DMS114 treated with DMSO at 0.1 percent for 48 hours (cell line): ENCODE measurements at regions not wholly inside any gene's neighbourhood (a gene's known extent, or its start where the extent isn't known, plus 50 kb on each side); places are given as distances from the start of the nearest gene placed in this dataset.

Experiments
- DNase-seq: peaks from one replicate; lab custom pipeline; 2025; ENCODE audit not compliant: unreplicated experiment; lab: John Stamatoyannopoulos, UW

DNA sequence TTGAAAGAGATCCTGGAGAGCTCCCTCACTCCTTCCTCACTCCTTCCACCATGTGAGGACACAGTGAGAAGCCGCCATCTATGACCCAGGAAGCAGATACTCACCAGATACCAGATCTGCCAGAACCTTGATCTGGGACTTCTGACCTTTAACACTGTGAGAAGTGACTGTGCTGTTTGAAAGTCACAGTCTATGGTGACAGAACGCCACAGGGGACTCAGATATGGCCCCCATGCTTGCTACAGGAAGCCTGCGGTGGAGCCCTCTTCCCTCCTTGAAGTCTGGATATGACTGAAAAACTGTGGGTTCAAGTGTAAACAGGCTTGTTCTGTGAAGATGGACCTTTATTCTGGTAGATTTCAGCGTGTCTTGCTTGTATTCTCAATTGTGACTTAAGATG, 297.8 kb downstream of the KLF6 start:
- no peak for DNase-seq

DNA sequence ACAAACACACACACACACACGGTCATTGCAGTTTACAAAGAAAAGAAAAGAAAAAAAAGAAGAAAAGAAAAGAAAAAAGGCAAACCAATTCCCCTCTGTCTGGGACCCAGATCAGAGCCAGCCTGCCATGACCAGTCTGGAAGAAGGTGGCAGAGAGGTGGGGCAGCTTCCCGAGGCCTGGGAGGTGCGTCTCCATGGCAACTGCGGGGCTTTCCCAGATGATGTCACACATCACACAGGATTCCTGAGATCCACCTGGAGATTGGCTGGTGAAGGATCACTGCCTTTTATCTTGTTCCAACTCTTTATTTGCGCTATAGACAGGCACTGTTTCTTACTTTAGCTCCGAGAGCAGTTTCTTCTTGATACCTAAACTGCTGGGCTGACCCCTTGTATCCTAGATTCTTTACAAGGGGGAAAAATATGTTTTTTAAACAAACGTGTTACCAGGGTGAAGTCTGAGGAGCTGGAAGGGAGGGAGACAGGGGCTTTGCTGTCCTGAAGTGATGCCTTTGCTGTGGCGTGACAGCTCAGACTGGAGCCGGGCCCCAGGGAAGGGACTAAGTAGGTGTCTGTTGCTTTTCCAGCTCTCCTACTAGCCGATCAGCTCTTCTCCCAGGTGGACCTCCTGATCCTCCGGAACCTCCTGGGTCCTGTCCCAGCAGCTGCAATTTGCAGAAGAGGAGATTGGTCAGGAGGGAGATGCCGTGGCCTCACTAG, 298.5 kb downstream of the KLF6 start:
- DNase-seq, result no peak

DNA sequence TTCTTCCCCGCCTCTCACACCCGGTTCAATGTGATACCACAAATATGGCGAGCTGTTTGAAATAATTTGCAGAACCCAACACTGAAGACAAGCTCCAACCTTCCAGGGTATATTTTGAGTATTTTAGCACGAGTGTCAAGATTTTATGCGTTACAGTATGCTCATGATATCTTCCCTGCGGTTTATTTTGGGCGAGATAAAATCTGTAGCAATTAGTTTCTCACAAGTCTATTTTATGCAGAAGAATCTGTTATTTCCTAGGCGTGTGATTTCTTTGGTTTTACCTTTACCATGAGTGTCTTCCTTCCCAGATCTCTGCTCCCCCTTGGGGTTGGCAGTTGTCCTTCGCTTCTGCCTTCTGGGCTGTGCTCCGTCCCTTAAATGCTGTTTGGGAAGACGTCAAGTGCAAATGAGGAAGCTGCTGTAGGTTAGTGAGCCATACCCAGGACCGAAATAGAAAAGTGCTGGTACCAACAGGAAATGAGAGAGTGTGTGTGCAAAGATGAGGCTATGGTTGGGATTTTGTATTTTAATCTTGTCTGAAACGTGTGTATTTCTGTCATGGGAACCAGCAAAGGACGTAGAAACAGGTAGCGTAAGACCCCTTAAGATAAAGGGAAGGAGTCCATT, 299.8 kb downstream of the KLF6 start:
- no peak for DNase-seq

DNA sequence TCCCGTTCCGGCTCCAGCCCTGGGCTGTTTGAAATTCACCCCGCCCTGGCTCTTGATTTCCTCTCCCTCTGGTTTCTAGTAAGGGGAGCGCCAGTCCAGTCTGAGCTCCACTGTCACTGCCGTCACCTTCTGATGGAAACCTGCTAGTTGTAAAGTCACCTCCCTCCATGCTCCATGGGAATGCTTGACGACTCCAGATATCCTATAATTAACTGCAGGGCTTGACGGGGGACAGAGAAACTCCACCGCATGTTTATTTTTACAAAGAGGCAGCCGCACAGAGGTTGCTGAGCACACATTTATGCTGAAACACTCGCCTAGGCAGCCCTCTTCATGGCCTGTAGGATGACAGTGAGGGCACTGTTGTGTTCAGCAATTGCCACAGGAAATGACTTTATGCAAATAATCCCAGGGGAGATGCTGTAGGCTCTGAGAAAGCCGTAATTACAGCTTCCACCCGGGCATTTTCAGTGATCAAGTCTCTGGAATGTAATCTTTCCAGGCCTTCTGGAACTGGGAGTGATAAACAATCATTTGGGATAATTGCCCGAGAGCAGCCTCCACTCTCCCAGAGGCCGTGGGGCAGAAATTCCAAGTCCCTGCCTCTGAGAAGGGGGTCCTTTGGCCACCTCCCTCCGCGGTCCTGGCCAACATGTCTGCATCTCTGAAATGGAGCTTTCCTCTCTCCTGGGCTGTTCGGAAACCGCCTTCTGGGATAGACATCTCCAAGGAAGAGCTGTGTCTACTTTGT, 300.5 kb downstream of the KLF6 start:
- no peak for DNase-seq

DNA sequence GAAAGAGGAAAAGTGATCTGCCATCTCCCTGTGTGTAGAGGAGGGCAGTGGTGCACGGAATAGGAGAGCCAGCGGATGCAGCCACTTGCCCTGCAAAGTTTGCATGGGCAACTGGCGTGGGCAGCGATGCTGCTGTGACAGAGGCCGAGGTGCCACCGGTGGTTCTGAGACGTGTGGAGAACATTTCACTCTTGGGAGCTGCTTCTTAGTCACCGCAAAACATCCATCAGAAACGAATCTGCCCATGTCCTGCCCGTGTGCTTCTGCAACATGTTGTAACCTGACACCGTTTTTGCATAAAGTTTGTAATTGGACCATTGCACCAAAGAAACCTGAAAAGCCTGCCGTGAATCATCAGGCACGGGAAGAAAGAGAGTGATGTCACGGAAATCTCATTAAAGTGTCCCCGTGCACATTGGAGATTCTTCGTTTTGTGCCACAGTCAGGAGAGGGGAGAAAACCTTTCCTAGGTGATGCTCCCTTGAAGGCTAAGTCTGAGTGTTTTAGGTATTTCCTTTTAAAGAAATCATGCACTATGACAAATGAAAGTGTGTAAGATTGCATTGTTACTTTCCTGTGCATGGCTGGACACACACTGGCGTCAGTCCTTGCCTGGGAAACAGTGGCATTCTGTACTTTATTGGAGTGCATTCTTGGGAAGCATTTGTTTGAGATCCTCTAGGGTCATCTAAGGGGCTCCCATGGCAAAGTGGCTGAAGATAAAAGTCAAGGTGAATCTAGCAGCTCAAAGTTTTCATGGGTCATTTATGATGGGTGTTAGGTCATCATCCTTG, 302.6 kb downstream of the KLF6 start:
- DNase-seq, result no peak

DNA sequence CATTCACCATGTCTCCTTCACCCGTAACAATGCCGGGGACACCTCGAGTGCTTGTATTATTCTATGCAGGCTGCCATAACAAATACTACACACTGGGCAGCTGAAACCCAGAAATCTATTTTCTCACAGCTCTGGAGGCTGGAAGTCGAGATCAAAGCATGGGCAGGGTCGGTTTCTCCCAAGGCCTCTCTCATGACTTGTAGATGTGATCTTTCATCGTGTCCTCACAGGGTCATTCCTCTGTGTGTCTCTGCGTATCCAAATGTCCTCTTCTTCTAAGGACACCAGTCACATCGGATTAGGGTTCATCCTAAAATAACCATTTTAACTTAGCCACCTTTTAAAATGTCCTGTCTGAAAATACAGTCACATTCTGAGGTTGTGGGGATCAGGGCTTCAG, 303.5 kb downstream of the KLF6 start:
- no peak for DNase-seq

DNA sequence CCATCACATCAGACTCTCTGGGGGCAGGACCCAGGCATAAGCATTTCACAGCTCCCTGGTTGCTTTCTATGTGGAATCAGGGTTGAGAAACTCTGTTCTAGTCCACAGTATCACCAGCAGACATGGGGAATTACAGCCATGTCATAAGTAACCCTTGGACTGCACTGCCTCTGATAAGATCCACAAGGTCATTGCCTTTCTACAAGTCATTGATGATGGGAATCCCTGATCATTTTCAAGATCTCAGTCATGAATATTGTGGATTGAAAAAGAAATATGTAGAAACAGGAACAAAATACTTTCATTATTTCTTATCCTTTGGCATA, 304.1 kb downstream of the KLF6 start:
- no peak for DNase-seq

DNA sequence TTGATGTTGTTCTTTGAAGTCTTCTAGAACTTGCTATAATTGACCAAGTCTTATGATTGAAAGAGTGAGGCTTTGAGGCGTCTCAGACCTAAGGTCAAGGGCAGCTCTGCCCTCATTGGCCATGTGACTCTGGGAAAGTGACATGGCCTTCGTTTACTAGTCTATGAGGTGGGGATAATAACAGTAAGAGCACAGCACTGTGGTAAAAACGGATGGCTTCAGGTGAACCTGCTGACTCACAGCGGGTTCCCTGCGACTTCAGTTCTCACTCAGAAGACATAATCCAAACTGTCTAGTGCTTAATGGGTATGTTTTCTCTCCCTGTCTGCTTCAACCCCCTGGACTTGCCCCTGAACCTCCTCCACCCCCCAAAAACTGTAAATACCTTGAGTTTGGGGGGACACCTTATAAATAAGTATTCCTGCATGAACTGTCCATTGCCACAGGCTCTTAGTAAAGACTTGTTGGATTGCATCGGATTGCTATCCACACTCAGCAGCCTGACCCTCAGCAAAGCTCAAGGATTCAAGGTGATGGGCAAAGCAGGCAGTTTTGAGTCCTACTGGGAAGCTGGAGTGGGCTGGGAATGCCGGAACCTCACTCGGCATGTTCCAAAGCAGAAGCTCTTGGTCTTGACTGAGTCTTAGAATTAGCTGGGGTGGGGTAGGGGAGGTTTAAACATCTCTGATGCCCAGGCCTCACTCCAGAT, 304.6 kb downstream of the KLF6 start:
- DNase-seq, result no peak

DNA sequence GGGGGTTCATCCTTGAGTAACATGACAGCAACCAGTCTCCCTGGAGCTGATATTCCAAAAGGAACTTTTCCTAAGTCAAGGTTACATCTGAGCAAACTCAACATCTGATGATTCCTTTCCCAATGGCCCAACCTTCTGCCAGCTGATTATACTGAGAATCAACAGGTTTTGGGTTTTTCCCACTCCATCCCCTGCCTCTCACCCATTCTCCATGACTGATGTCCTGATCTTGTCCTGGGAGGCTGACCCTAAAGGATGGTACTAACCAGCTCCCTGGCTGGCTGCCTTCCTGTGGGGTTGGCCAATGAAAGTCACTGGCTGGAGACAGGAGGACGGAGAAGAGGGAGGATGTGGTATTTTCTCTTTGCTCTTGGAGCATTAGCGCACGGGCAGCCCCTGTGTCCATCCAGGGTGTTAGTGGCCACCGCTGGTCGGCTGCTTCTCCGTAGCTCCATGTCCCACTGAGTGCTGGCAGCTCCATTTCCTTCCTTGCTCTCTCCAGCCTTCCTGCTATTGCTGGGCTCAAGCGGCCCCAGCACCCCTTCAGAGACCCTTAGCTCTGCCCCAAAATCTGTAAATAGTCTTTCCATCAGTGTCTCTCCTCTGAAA, 306.2 kb upstream of the PITRM1 start:
- DNase-seq, result no peak

DNA sequence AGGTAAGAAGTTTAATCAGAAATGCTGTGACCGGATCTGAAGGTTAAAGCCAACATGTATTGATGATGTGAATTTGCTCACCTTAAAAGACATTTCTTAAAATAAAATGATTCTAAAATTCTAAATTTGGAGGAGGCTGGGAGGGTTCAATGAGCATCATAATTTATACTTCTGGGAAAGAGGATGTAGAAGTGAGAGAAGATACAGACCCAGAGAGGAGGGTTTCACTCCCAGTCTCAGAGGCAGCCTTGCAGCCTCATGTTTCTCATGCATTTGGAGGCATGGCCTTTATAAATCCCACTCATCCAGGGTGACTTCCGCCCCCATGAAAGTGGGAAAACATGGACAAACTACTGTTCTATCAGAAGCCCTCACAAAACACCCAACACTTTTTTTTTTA, 305.6 kb upstream of the PITRM1 start:
- DNase-seq, result no peak

DNA sequence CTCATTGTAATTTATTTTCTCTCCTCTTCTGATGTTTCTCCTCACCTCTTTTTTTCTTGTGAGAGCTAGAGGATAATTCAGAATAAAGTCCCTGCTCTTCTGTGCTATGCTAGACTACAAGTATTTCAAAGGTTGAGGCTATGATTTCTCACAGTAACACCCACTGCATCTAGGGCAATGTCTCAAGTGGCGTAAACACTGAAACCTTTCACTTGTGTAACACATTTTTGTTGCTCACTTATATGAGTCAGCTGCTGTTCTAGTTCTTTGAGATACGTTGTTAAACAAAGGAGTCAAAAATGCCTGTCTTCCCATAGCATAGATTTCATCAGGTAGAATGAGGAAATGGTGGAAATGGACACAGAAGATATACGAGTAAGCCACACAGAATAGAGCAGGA, 305.1 kb upstream of the PITRM1 start:
- DNase-seq, result no peak

DNA sequence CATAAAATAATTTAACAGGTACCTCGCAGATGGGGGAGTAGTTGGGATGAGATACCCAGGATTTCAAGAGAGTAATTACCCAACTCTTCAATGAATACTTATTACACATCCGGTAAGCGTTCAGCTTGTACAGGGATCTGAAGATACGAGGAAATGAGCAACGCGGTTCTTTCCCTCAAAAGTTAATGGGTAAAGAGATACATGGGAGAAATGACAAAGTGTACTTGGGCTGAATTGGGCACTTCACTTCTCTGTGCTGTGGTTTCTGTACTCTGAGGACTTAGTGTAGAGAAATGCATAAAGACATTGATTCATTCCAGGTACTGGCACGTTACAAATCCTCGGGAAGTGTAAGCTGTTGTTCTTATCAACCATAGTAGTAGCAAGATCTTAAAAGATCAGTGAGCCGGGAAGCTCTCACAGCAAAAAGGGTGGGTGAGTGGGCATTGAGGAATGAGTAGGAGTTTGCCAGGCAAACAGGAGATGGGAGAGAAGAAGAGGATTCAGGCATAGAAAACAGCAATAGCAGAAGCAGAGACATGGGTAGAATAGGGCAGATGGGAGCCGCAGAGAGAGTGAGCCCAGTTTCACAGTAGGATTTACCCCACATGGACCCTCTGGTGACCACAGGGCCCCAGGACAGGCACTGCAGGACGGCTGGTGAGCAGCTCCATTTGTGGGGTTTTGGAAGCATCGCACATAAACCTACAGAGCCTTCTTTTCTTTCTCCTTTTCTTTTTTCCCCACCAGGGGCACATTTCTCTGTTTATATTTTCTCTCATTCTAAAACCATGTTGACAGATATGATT, 304.3 kb upstream of the PITRM1 start:
- no peak for DNase-seq

DNA sequence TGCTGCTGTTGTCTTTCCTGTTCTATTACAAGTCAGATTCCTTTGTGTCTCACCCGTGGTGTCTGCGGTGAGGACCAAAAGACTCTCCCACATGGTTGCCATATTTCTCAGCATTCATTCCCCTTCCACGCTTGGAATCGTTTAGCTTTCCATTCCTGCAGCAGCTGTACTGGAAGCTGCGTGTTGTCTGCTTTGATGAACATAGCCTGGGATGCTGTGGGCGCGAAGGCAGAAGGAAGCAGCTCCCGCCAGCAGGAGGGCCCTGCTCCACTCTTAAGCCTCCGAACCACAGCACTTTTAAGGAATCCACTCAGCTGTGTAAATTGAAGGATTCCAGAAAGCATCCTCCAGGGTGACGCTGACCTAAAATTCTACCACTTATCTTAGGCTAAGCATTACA, 303.6 kb upstream of the PITRM1 start:
- DNase-seq, result no peak

DNA sequence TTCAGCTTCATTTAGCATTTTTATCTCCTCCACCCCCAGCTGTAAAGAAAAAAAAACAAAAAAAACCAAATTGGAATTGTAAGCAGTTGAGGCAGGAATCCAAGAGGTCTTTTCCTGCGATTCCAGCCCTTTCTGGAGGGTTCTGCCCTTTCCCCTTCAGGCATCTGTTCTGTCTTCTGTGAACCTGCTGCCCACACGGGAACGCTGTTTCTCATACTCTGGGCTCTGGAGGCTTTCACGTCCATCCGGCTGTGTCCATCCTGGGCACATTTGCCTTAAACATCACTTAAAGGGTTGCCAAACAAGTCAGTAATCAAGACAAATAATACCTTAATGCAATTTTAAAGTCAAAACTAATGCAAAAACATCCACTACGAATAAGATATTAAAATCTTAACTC, 302.8 kb upstream of the PITRM1 start:
- no peak for DNase-seq

DNA sequence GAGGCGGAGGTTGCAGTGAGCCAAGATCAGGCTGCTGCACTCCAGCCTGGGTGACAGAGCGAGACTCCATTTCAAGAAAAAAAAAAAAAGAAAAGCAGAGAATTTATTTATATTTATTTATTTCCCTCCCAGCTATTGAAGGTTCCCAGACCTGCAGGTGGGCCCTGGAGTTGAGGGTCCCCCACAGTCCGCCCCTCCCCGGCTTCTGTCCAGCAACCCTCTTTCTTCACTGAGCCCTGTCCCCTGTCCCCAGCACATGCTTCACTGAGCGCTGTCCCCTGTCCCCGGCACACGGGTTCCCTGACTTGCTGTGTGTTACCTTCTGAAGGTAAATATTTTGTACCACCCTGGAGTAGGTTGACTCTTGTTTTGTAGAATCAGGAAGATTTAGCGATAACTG, 301.7 kb upstream of the PITRM1 start:
- DNase-seq, result no peak

DNA sequence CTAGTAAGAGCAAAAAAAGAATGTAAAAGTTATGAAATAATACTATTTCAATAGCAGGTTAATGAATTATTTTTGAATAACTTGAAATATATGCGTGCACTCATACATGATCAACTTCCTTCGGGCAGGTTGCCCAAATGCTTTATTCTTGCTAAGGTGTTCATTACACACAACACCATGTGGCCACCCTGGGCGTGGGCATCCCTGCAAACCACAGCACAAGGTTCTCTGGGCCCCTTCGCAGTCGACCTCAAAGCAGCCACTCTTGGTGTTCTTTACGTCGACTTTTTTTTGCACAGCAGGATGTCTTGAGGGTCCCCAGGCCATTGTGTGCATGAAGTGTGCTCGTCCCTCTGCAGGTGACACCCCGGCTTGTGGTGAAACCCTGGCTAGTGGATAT, 300.7 kb upstream of the PITRM1 start:
- no peak for DNase-seq

DNA sequence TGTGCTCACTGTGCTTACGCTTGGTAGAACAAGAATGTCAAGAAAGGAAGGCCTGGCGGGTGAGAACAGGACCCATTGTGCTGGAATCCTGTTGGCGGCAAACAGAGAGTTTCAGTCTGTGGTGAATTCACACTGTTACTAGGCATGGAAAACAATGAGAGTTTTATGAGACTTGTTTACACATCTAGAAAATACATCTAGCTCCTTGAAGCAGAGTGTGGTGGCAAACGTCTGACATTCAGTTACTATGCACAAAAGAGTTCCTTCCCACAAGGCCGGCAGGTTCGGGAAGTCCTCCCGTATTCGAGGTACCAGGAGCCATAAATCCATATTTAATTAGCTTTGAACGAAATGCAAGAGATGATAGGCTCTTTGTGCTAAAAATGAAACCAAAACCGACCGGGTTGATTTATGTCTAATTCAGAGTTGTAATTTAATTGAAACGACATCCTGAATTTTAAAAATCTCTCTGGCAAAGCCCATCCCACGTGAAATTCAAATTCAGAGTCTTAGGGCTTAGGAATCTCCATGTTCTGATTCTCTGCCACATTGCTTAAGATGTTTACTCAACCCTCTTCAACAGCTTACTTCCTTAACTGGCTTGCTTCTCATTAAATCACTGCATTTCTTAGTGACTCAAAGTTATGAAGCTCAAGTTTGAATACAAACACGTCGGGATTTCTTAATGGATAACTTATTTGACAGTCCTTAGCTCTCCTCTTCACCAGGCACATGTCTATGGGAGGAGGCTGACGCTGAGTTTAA, 299.9 kb upstream of the PITRM1 start:
- no peak for DNase-seq

DNA sequence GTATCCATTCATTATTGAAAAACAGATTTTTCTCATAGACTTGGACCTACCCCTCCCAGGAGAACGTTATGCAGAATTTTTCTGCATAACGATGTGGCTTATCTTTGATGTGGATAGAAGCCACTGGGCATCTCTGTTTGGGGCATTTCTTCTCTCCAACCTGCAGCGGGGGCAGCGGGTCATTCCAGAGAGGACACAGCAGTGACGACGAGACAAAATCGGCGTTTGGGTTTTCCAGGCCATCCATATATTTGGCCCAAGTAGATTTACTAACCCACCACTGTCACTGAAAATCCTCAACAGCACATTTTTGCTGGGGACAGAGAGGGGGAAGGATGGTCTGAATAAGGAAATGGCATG, 299.3 kb upstream of the PITRM1 start:
- no peak for DNase-seq

DNA sequence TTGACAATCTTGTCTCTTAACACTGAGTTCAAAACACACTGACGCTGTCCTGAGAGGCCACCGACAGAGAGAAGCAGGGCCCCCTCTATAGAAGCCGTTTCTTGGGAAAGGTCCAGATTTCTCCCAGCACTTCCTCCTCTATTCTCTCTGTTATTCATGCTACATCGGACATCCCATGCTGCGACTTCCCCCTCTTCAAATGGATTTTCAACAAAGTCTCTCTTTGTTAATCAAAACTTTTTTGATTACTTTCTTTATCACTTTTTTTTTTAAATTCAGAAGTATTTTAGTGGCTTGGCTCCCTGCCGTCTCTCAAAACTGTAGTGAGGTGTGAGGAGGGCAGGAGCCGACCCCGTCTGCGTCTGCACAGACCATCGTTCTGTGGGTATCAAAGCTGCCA, 298.9 kb upstream of the PITRM1 start:
- DNase-seq, result no peak
